UCSD-AML1 (cell line): ENCODE measurements at regions not wholly inside any gene's neighbourhood (a gene's known extent, or its start where the extent isn't known, plus 50 kb on each side); places are given as distances from the start of the nearest gene placed in this dataset.

ENCODE experiments used
- DNase-seq: peaks from one replicate; lab custom pipeline; 2025; ENCODE audit not compliant: unreplicated experiment; lab: John Stamatoyannopoulos, UW

GRCh38 chr4:166481055-166481454 is 608.0 kb downstream of the TLL1 start:
- no peak for DNase-seq

DNA sequence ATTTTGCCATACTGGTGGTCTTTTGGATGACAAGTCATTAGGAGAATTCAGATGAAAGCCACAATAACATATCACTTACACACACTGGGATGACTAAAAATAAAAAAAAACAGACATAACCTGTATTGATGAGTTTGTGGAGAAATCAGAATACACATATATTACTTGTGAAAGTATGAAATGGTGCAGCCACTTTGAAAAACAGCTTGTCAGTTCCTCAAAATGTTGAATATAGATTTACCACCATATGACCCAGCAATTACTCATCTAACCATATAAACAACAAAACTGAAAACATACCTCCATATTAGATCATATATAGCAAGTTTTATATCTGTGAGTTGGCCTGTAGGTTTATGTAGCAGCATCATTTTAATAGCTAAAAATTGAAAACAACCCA is 608.7 kb downstream of the TLL1 start:
- no peak for DNase-seq

DNA sequence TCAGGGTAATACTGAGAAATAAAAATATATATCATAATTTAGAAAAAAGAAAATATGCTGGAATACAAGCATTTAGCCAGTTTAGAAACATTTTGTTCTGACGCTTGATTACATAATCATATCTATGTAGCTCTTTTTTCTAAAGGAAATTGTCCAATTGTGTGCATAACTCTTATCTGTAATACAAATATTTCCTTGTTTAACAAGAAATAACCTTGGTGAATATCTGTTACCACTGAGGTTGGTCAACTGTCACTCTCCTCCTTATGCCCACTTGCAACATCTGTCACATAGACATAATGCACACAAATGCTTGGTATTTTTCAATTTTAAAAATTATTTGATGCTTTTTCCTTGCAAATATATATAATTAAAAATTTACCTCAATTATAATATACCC is 609.7 kb downstream of the TLL1 start:
- DNase-seq, result no peak

- no peak for DNase-seq
These were observed 618.6 kb downstream of the TLL1 start for GRCh38 chr4:166491635-166492034.

- DNase-seq, result no peak
These were observed 620.9 kb downstream of the TLL1 start for GRCh38 chr4:166493924-166494345.

- no peak for DNase-seq
These were observed 625.5 kb downstream of the TLL1 start for GRCh38 chr4:166498546-166498945.

- DNase-seq, result no peak
These were observed 626.8 kb downstream of the TLL1 start for GRCh38 chr4:166499820-166500219.

- DNase-seq, result peak; percentile 11
These were observed 628.9 kb downstream of the TLL1 start for GRCh38 chr4:166501941-166502382.

DNA sequence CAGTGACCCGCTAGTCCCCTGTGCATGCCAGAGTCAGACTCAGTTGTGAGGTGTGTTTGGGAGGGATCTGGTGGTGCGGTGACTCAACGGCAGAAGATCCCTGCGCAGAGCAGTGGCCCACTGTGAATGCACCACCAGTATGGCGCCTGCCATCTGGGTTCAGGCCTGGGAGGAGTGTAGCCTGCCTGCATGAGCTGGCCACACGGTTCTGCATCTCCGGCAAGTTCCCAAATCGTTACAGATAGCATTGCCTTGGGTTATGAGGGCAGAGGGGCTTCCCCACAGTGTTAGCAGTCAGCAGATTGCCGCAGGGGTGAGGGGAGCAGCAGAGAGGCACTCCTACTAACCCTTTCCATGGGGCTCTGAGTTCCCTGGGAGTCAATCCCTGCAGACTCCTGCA is 629.6 kb downstream of the TLL1 start:
- no peak for DNase-seq

GRCh38 chr4:166506051-166506450 is 633.0 kb downstream of the TLL1 start:
- no peak for DNase-seq

DNA sequence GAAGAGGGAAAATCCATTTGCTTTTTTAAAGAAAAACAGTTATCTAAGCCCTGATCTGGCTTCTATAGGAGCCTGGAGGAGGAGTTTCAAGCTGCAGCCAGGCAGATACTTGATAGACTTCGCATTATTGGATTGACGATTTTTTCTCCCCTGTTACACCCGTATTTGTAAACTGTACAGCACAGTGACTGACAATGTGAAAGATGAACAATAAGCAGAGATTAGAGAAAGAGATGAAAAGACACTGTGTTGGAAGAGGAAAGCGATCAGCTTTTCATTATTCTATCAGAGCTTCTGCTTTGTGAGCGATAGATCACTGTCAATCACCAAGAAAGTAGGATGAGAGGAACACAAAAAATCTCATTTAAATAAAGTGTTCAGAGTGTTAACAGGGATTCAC is 639.2 kb downstream of the TLL1 start:
- DNase-seq, result no peak

- DNase-seq, result no peak
These were observed 645.3 kb downstream of the TLL1 start for GRCh38 chr4:166518315-166518714.

- DNase-seq, result no peak
These were observed 645.7 kb downstream of the TLL1 start for GRCh38 chr4:166518776-166519175.

DNA sequence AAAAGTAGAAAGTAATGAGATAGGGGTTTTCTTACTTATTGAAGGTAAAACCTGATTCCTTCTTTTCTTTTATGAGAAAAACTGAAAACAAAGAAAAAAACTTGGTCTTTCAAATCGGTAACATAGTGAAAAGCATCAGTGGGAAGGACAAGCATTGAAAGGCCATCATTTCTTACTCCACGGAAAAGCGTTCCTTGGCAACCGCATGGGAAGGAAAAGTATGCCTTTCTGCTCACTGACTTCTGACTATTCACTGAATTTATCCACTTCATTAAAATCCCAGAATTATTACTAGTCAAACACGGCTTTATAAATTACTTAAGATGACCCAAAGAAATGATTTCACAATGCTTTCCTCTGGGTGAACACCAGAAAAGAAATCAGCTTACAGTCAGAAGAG is 646.7 kb downstream of the TLL1 start:
- DNase-seq, result no peak

DNA sequence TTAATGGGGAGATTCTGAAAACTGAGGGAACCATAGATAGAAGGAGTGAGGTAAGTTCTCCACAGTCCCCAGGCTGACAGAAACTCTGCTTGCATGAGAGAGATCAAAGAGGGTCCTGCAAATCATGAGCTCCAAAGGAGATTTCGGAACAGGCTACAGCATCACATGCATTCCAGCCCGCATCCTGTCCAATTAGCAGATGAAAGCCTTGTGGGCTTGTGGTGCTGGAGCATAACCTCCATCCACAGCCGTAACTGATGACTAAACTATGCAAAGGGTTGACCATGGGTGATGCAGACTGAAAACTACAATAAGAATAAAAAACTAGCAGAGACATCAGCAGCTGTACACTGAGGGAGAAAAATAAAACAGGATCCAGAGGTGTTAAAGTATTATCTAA is 654.5 kb downstream of the TLL1 start:
- no peak for DNase-seq

DNA sequence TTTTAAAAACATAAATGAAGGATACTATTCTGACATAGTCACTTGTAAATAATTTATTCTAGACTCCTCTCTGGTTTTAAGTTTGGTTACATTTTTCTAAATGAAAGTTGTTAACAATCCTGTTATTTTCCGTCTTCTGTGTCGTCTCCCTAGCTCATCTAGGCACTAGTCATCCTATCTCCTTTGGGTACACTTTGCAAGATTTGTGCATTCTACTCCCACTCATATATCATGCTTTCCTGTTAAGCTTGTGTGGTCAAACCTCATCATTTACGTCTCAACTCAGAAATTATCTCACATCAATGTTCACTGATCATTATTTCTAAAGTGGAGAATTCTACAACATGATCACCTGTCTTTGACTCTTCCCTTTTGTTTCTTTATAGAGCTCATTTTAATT is 658.7 kb downstream of the TLL1 start:
- DNase-seq, result no peak

- DNase-seq, result no peak
These were observed 662.8 kb downstream of the TLL1 start for GRCh38 chr4:166535865-166536264.

DNA sequence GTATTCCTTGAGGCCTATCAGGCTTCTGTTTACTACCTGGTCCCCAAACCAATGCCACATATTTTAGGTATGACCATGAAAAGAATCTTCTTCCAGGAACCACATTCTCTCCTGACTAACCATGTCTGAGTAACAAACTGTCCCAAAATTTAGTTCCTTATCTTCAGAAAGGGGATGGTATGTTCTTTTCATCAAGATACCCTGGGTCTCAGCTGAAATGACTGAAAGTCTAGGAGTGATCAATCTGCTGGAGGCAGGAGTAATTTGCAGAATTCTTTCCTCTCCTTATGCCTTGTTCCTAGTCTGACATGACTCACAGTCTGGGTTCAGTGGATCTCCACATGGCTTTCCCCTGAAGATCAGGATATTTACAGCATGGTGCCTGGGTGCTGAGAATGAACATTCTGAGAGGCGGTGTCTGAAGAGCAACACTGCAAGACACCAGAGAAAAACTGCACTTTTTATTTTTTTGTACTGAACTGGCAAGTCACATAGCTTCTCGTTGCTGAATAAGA is 665.5 kb downstream of the TLL1 start:
- no peak for DNase-seq

DNA sequence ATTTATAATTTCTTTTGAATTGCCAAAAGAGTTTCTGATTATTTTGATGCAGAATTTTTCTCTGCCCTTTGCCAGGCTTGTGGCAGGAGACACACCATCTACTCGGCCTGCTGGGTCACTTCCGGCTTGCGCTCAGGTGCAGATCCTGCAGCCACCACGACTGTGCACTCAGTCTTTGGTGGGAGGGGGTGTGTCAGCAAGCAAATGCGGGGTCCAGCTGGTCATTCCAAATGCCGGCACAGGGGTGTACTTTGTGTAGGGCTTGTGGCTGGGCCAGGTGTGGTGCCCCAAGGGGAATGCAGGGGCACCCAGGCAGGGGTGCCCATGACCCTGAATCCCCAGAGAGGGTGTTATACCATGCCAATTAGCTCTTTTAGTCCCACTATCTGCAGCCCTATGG is 673.0 kb downstream of the TLL1 start:
- no peak for DNase-seq

DNA sequence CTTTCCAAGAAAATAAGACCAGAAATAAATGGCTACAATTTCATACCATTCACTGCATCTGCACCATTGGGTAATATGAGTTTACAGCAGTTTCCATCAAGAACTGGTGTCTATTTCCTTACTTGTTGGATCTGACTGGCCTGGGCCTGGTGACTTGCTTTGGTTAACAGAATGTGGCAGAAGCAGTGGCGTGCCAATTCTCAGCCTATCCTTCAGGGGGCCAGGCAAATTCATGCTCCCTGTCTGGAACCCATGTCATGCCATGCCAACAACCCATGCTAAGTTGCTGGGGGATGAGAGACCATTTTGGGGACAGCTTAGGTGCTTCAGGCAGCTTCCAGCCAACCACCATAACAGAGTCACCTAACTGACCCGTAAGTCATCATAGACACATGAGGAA is 656.7 kb downstream of the SPOCK3 start:
- DNase-seq, result no peak

- no peak for DNase-seq
These were observed 648.8 kb downstream of the SPOCK3 start for GRCh38 chr4:166585491-166585890.

DNA sequence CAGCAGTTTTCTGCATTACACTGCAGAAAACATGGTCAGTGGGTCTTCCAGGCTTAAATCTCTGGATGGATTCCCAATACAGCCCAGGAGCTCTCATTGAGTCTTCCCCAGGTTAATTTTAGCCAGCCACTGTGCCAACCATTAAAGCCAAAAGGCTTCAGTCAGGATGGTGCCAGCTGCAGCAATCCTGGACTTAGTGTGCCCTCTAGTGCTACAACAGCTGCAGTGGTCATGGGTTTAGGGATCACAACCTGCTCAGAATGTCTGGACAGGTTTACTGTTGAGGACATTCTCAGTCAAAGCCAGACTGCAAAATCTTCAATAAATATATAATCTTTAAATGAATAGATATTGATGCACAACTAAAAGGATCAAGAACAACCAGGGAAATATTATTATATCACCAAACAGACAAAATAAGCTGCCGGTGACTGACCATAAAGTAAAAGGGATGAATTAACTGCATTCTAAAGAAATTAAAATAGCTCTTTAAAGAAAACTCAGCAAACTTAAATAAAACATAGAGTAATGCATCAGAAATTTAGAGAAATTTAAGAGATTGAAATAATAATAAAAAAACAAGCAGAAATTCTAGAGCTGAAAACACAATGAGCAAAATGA is 639.9 kb downstream of the SPOCK3 start:
- DNase-seq, result peak; percentile 23

GRCh38 chr4:166600264-166600663 is 634.0 kb downstream of the SPOCK3 start:
- no peak for DNase-seq
